GM12891 (cell line): ENCODE measurements at regions not wholly inside any gene's neighbourhood (a gene's known extent, or its start where the extent isn't known, plus 50 kb on each side); places are given as distances from the start of the nearest gene placed in this dataset.

ENCODE experiments used
- DNase-seq: peaks from one replicate; pipeline ENCODE4 v3.0.0; 2011; ENCODE audit warnings: low spot score; ENCODE audit not compliant: insufficient read length
- FAIRE-seq: peaks from 2 replicates; lab custom pipeline; 2011; peaks lifted over from hg19 to GRCh38; lab: Jason Lieb, UNC
- PAX5 ChIP-seq: IDR thresholded peaks from 2 replicates; pipeline ENCODE4 v1.6.1; 2011; ENCODE audit warnings: low read length, moderate library complexity, mild to moderate bottlenecking; ENCODE audit not compliant: insufficient read depth, severe bottlenecking
- POLR2A ChIP-seq: IDR thresholded peaks from 2 replicates; pipeline ENCODE4 v1.6.1; 2011; ENCODE audit warnings: low read depth, low read length, control low read depth
- POLR2AphosphoS5 ChIP-seq: IDR thresholded peaks from 2 replicates; pipeline ENCODE4 v1.6.1; 2011; ENCODE audit warnings: low read depth, low read length, control low read depth
- POU2F2 ChIP-seq: IDR thresholded peaks from 2 replicates; pipeline ENCODE4 v1.6.1; 2011; ENCODE audit warnings: low read depth, mild to moderate bottlenecking, control low read depth, low read length, moderate library complexity
- SPI1 ChIP-seq: IDR thresholded peaks from 2 replicates; pipeline ENCODE4 v1.6.1; 2011; ENCODE audit warnings: low read depth, low read length, control low read depth
- TAF1 ChIP-seq: IDR thresholded peaks from 2 replicates; pipeline ENCODE4 v1.6.1; 2011; ENCODE audit warnings: low read depth, low read length, control low read depth

DNA sequence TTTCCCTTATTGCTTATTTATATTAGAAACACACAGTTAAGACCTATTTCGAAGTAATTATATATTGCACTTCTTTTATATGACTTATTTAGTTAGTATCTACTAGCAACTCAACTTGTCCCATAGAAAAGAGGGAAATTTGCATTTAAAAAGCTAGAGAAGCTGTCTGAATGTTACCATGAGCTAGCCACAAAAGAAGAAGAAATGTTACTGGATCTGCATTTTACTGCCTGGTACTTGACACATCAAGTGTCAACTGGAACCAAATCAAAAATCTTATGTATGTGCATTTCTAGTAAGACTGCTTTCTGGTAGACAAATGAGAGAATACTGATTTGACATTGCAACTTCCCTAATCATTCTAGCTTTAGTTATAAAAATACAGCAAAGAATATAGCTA is 424.6 kb upstream of the VRK2 start:
- FAIRE-seq (no peak), DNase-seq (no peak)
- no peak for TF ChIP-seq PAX5
- no peak for TF ChIP-seq POU2F2
- TF ChIP-seq SPI1: no peak
- no peak for TF ChIP-seq POLR2AphosphoS5
- TF ChIP-seq TAF1: no peak
- TF ChIP-seq POLR2A: no peak

DNA sequence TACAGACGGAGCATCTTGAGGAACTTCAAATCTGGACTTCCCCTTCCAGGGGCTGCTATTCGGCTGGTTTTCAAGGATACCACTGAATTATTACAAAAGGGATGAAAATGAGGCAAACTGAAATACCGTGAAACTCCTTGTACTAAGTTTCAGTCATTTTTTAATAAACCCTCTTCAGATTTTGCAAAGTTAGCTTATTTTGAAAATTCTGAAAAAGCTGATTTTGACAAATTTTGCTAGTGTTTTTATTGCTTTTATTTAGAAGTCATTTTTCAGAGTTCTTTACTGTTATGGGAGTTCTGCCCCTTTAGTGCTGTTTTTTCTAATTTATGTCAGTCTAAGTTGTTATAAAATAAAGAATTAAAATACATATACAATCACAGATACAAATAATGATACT is 390.4 kb upstream of the VRK2 start:
- no peak for FAIRE-seq
- TF ChIP-seq SPI1 (no peak), POU2F2 (no peak), TAF1 (no peak), POLR2A (no peak), PAX5 (no peak), POLR2AphosphoS5 (no peak)
- DNase-seq: no peak

DNA sequence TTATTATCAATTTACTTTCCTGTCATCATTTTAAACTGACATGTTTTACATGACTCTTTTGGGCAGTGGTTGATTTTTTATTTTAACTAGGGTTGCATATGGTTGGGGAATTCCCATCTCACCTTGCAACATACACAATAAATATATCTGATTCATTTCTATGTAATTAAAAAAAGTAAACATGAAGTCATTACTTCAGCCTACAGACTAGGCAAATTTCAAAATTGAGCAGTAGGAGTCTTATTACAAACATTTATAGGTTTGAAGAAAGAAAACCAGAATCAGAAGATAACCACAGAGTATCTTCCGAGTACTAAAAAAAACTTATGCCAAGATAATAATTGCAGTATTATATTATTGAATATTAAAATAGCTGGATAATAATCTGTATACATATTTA is 377.0 kb upstream of the VRK2 start:
- no peak for FAIRE-seq
- TF ChIP-seq POLR2A (no peak), POLR2AphosphoS5 (no peak), PAX5 (no peak), SPI1 (no peak), TAF1 (no peak)

DNA sequence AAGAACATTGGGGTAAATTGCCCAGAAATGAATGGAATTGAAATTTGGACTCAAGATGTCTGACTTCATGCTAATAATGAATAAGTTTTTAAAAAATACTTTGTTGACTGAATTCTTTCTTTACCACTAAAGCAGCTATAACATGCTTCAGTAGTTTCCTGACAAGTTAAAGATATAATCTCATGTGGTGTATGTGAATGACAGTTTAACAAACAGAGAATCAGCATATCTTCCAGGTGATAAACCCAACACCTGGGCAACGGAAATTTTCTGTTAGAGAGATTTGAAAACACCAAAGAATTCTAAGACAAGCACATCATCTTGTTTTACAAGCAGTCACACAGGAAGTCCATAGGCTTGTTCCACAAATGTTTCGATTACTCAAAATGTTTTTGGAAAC is 372.6 kb upstream of the VRK2 start:
- FAIRE-seq (no peak), DNase-seq (no peak)
- no peak for TF ChIP-seq POLR2AphosphoS5
- no peak for TF ChIP-seq PAX5
- no peak for TF ChIP-seq POLR2A
- TF ChIP-seq TAF1: no peak
- TF ChIP-seq SPI1: no peak
- TF ChIP-seq POU2F2: no peak

More for the DNA sequence above, 377.0 kb upstream of the VRK2 start:
- DNase-seq: no peak

DNA sequence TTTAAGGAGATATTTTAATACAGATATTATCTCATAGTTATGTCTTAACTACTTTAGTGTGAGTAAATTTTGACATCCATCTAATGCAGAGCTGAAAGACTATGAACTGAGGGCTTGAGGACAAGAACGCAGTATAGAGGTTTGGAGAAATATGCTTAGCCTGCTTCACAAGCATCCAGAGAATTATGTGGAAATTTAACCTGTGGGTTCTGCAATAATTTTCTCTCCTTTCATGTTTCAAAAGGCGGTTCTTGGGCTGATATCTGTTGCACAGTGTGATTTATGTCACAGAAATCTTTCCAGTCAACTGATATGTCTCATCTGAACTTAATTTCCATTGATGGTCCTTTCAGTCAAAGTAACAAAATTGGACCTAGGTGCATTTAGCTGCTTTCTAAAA is 371.9 kb upstream of the VRK2 start:
- FAIRE-seq: no peak
- TF ChIP-seq SPI1 (no peak), POLR2AphosphoS5 (no peak), POLR2A (no peak), POU2F2 (no peak), PAX5 (no peak), TAF1 (no peak)
- no peak for DNase-seq

DNA sequence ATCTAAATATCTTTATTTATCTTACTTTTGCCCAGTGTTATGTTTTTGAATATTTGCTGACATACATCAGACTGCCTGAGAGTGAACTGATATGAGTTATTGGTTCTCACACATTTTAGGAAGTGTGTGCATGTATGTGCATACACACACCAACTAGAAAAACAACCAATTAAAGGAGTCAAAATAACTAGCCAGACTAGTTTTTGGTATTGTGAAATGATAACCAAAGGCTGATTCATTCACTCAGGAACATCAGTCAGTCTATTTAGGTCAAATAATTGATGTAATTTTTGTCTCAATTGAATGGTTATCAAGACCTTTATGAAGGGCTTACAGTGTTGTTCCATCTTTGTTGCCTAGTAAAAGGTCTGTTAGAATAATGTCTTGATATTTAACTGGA is 369.3 kb upstream of the VRK2 start:
- DNase-seq (no peak), FAIRE-seq (no peak)
- TF ChIP-seq PAX5: no peak
- no peak for TF ChIP-seq POLR2AphosphoS5
- no peak for TF ChIP-seq SPI1
- TF ChIP-seq TAF1: no peak
- no peak for TF ChIP-seq POU2F2

DNA sequence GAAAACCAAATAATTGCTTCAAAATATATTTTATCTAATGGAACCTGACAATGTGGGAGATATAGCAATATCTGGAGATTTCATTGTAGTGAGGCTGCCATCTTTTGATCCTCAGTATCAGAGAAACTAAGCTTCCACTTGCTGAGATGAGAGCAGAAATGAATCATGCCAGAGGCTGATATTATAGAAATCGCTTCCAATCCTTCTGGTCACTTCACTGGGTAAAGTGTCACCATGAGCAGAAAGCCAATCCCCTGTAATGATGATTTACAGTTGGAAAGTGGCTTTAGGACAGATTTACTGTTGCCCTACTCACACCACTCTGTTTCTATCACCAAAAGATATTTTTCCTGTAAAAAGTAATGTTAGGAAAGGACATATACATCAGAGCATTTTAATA is 365.0 kb upstream of the VRK2 start:
- DNase-seq (no peak), FAIRE-seq (no peak)
- TF ChIP-seq PAX5 (no peak), POU2F2 (no peak), TAF1 (no peak), POLR2A (no peak), SPI1 (no peak), POLR2AphosphoS5 (no peak)

DNA sequence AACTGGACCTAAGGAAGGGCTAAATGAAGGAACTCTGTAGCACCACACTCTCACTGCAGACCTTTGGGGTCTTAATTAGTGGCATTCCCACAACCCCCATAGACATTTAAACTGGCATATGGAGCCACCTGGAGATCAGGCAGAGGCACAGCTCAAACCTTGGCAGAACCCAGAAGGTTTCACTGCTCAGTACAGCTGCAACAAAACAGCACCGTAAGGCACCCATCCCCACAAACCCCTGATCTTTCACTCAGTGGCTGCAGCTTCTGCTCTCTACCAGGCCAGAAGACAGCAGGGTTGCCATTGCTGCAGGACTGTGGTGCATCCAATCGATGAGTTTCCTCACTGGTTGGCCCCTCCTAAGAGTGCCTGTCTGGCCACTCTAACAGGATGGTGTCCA is 361.6 kb upstream of the VRK2 start:
- DNase-seq (no peak), FAIRE-seq (no peak)
- no peak for TF ChIP-seq POU2F2
- TF ChIP-seq POLR2AphosphoS5: no peak
- TF ChIP-seq POLR2A: no peak
- no peak for TF ChIP-seq TAF1

DNA sequence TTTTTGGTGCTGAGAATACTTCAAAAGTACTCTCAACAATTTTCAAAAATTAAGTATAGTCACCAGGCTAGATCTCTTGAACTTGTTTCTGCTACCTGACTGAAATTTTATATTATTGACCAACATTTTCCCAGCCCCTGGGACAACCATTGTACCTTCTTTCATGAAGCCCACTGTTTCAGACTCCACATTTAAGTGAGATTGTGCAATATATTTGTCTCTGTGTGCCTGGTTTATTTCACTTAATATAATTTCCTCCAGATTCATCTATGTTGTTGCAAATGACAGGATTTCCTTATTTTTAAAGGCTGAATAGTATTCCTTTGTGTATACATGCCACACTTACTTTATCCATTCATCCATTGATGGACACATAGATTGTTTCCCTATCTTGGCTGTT is 354.2 kb upstream of the VRK2 start:
- no peak for TF ChIP-seq PAX5
- no peak for TF ChIP-seq SPI1
- TF ChIP-seq TAF1: no peak
- no peak for TF ChIP-seq POU2F2
- no peak for TF ChIP-seq POLR2AphosphoS5
- TF ChIP-seq POLR2A: no peak
- DNase-seq: no peak
- FAIRE-seq: no peak

DNA sequence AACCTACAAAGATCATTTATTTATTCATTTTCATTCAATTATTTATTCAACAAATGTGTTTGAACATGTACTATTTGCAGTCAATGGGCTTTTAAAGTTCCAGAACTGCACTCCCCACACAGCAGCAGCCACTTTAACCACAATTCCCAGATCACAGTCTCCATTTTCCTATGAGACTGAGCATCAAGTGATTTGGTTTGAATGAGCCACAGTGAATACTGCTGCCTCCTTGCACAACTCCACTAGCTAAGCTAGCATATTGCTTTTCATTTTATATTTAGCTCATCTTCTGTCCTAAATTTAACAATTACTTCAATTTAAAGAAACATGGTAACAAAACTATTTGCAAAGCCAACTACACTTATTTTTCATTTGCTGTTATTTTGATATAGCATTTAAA is 353.4 kb upstream of the VRK2 start:
- TF ChIP-seq PAX5 (no peak), POU2F2 (no peak), TAF1 (no peak)
- FAIRE-seq: no peak
- DNase-seq: no peak

DNA sequence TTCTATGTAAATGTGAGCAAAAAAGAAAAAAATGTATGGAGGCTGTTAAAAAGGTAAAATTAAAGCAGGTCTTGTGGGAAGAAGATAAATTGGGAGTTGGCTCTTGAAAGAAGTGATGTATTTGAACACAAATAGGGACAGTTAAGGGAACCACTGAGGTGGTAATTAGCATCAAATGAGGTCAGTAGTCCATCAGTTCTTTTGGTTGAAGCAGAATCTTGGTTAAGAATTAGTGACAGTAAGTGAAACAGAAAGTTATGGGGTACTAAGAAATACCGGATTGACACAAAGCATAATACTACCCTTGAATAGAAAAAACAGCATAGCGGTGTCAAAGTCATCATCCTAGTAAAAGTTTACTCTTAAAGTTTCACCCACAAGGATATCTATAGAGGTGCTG is 352.6 kb upstream of the VRK2 start:
- DNase-seq: no peak
- no peak for TF ChIP-seq POLR2AphosphoS5
- no peak for TF ChIP-seq POU2F2
- no peak for TF ChIP-seq PAX5
- no peak for FAIRE-seq

DNA sequence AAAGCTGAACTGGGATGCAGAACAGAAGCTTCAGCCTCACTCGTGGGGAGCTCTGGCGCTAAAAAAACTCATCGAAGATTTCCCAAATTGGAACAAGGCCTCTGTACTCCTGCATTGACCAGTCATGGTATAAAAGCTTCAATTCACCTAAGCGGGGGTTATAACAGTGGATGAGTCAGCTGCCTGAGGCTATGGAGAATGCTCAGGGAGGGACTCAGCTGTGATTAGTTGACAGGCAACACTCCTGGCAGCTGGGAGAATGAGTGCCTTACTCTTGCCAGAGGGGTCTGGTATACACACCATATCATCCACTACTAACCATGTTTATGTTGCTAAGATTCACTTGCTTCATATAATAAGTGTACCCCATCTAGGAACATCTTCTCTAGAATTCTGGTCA is 350.6 kb upstream of the VRK2 start:
- DNase-seq (no peak), FAIRE-seq (no peak)
- TF ChIP-seq SPI1 (no peak), TAF1 (no peak), PAX5 (no peak), POU2F2 (no peak), POLR2AphosphoS5 (no peak), POLR2A (no peak)
